Breast epithelium (tissue), 3 donors: ENCODE measurements at regions not wholly inside any gene's neighbourhood (a gene's known extent, or its start where the extent isn't known, plus 50 kb on each side); places are given as distances from the start of the nearest gene placed in this dataset.

Experiments
- POLR2A ChIP-seq: fragments of 450-650 bp; IDR thresholded peaks from one replicate; pipeline ENCODE4 v1.6.1; 2016; ENCODE audit warnings: antibody characterized with exemption, mild to moderate bottlenecking, moderate library complexity
- TF ChIP-seq, protein P1 (sequence below), 3 donors: fragments of 450-650 bp; IDR thresholded peaks; one replicate each; pipeline ENCODE4 v1.5.1; 2016 to 2017; ENCODE audit warnings: antibody characterized with exemption in 3 of 3, mild to moderate bottlenecking in 3 of 3, moderate library complexity in 3 of 3

DNA sequence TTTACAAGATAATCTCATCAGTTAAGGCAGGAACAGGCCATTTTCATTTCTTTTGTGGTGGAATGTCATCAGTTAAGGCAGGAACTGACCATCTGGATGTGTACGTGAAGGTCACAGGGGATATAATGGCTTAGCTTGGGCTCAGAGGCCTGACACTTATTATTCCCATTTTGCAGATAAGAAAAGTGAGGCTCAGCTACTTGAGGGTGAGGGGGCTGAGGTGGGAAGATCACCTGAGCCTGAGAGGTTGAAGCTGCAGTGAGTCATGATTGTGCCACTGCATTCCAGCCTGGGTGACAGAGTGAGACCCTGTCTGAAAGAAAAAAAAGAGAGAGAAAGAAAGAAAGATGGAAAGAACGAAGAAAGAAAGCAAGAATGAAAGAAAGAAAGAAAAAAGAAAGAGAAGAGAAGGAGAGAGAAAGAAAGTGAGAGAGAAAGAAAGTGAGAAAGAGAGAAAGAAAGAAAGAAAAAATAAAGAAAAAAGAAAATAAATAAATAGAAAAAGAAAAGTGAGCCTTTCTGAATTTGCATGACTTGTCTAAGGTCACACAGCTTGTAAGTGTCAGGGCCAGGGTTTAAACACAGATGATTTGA is 142.0 kb downstream of the TMEM30B start:
- TF ChIP-seq POLR2A = no peak
- TF ChIP-seq, protein P1, sequence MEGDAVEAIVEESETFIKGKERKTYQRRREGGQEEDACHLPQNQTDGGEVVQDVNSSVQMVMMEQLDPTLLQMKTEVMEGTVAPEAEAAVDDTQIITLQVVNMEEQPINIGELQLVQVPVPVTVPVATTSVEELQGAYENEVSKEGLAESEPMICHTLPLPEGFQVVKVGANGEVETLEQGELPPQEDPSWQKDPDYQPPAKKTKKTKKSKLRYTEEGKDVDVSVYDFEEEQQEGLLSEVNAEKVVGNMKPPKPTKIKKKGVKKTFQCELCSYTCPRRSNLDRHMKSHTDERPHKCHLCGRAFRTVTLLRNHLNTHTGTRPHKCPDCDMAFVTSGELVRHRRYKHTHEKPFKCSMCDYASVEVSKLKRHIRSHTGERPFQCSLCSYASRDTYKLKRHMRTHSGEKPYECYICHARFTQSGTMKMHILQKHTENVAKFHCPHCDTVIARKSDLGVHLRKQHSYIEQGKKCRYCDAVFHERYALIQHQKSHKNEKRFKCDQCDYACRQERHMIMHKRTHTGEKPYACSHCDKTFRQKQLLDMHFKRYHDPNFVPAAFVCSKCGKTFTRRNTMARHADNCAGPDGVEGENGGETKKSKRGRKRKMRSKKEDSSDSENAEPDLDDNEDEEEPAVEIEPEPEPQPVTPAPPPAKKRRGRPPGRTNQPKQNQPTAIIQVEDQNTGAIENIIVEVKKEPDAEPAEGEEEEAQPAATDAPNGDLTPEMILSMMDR (IDR thresholded peaks at IDR 0.05) = no peak
